Mammary epithelial cell (primary cell): ENCODE measurements at regions not wholly inside any gene's neighbourhood (a gene's known extent, or its start where the extent isn't known, plus 50 kb on each side); places are given as distances from the start of the nearest gene placed in this dataset.
"Not testable (repeated sequence)": the region's sequence is repeated elsewhere in the genome, so short reads cannot be mapped to it uniquely, and the experiment has no call there.

Experiments used
- CTCF ChIP-seq, 2 donors: IDR thresholded peaks in 1 of 2; conservative IDR thresholded peaks in 1 of 2; 2 replicates each; pipeline ENCODE4 v1.5.1; 2011 to 2012; ENCODE audit warnings: inconsistent platforms in 2 of 2, low read length in 2 of 2, mild to moderate bottlenecking in 2 of 2, control low read depth in 1 of 2, low read depth in 1 of 2; ENCODE audit not compliant: insufficient read depth in 1 of 2; ENCODE audit errors: extremely low read depth in 1 of 2
- EZH2 ChIP-seq: IDR thresholded peaks from 2 replicates; pipeline ENCODE4 v1.6.1; 2012; ENCODE audit warnings: low read length, inconsistent platforms, borderline replicate concordance

GRCh38 chr1:149269001-149269702 is 165.8 kb upstream of the NBPF9 start:
- TF ChIP-seq CTCF (conservative IDR thresholded peaks at IDR 0.05 in 1 of 2, IDR thresholded peaks at IDR 0.05 in 1 of 2; ENCODE audit: extremely low read depth in 1 of 2, insufficient read depth in 1 of 2, low read depth in 1 of 2, low read length in 2 of 2); EZH2: not testable (repeated sequence)
